ENCODE measurements at regions not wholly inside any gene's neighbourhood (a gene's known extent, or its start where the extent isn't known, plus 50 kb on each side); places are given as distances from the start of the nearest gene placed in this dataset.

DNA sequence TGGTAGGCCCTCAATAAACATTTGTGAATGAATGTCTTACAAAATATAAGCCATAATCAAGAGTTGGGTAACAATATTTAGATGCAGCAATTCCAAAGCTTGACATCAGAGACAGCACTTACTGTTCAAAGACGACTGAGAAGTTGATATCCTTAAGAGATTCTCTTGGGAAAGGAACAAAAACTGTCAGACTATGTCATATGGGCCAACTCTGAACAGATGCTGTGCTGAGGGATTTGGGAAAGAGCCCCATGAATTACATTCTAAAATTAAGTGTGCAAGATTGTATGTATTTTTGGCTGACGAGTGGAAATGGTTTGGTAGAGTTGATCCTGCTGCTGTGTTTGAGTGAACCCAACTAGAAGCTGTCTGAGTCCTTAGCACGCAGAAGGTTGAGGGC is 250.7 kb upstream of the LINC00305 start:
- Histone ChIP-seq H3K79me1 (ENCODE audit: insufficient read depth, low read depth, low read length, poor library complexity, severe bottlenecking) (no peaks in the 10 kb centered on the region), H3K4ac (ENCODE audit: low read depth, low read length) (no peak overlapping the region), H3K4me2 (ENCODE audit: insufficient read depth, insufficient read length, low read length) (no peak overlapping the region), H3K23me2 (ENCODE audit: insufficient read length, low read depth, low read length, poor library complexity, severe bottlenecking) (no peaks in the 10 kb centered on the region), H4K91ac (ENCODE audit: insufficient read length, low read depth, low read length) (no peak overlapping the region), H2BK15ac (ENCODE audit: low read depth, low read length) (no peak overlapping the region), H2AFZ (ENCODE audit: low read length) (peak overlapping the region; percentile 23), H2BK5ac (ENCODE audit: insufficient read length, low read length) (no peak overlapping the region), H3T11ph (ENCODE audit: low read length) (no peak overlapping the region), H3K56ac (ENCODE audit: insufficient read length, low read depth, low read length) (no peak overlapping the region), H3K4me1 (ENCODE audit: insufficient read depth, low read length) (no peaks in the 10 kb centered on the region), H3K23ac (ENCODE audit: insufficient read length, low read depth, low read length) (no peak overlapping the region), H4K8ac (replicated peaks; ENCODE audit: insufficient read length, low read depth, low read length) (no peak overlapping the region), H4K20me1 (ENCODE audit: control insufficient read depth, insufficient read depth, insufficient read length) (no peaks in the 10 kb centered on the region), H2AK5ac (ENCODE audit: insufficient read length, low read length) (no peak overlapping the region), H2BK20ac (ENCODE audit: low read depth, low read length, poor library complexity, severe bottlenecking) (no peak overlapping the region), H3K18ac (ENCODE audit: insufficient read length, low read depth, low read length) (no peak overlapping the region), H4K5ac (ENCODE audit: insufficient read length, low read depth, low read length) (no peak overlapping the region), H3K79me2 (ENCODE audit: insufficient read depth, low read length) (no peaks in the 10 kb centered on the region), H3K14ac (ENCODE audit: insufficient read depth, low read length) (no peak overlapping the region), H3K9ac (ENCODE audit: extremely low read depth, insufficient read length, low read length) (no peak overlapping the region), H2BK120ac (ENCODE audit: low read depth, low read length, poor library complexity, severe bottlenecking) (no peak overlapping the region), H3K27me3 (ENCODE audit: insufficient read depth, low read length) (no peaks in the 10 kb centered on the region), H3K27ac (ENCODE audit: insufficient read length, low read depth, low read length) (no peak overlapping the region), H3K9me3 (ENCODE audit: control insufficient read depth, low read depth, low read length) (no peaks in the 10 kb centered on the region), H2BK12ac (ENCODE audit: insufficient read length, low read depth, low read length) (no peak overlapping the region)
- TF ChIP-seq, protein P1, sequence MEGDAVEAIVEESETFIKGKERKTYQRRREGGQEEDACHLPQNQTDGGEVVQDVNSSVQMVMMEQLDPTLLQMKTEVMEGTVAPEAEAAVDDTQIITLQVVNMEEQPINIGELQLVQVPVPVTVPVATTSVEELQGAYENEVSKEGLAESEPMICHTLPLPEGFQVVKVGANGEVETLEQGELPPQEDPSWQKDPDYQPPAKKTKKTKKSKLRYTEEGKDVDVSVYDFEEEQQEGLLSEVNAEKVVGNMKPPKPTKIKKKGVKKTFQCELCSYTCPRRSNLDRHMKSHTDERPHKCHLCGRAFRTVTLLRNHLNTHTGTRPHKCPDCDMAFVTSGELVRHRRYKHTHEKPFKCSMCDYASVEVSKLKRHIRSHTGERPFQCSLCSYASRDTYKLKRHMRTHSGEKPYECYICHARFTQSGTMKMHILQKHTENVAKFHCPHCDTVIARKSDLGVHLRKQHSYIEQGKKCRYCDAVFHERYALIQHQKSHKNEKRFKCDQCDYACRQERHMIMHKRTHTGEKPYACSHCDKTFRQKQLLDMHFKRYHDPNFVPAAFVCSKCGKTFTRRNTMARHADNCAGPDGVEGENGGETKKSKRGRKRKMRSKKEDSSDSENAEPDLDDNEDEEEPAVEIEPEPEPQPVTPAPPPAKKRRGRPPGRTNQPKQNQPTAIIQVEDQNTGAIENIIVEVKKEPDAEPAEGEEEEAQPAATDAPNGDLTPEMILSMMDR (conservative IDR thresholded peaks at IDR 0.05), result no peak
- H3K4me1 Mint-ChIP-seq, result peaks cover 6 to 12% of the 10 kb centered on the region in 2 experiments
- no peak overlapping the region for H3K27ac Mint-ChIP-seq
- WGBS (ENCODE audit: extremely low coverage, insufficient read length, low lambda C conversion rate), result no CpG with 5 or more reads among the region's 3 CpGs
- DNase-seq, result no peak
- H3K36me3 Mint-ChIP-seq (ENCODE audit: insufficient read depth in 1 of 3, low read depth in 3 of 3), result no peaks in the 10 kb centered on the region; a peak in 1 of 7 replicates
- no peaks in the 10 kb centered on the region for H3K27me3 Mint-ChIP-seq (ENCODE audit: low read depth)
- no peak overlapping the region for H3K4me3 Mint-ChIP-seq
- H3K9me3 Mint-ChIP-seq, result no peaks in the 10 kb centered on the region
